ENCODE measurements at regions not wholly inside any gene's neighbourhood (a gene's known extent, or its start where the extent isn't known, plus 50 kb on each side); places are given as distances from the start of the nearest gene placed in this dataset.

GRCh38 chr4:188956566-188956965, 817.3 kb downstream of the TRIML1 start:
- no peak for TF ChIP-seq POLR2A (IDR thresholded peaks at IDR 0.05)
- TF ChIP-seq CTCF (IDR thresholded peaks at IDR 0.05): no peak
